Glutamatergic neuron (in vitro differentiated cells): ENCODE measurements at regions not wholly inside any gene's neighbourhood (a gene's known extent, or its start where the extent isn't known, plus 50 kb on each side); places are given as distances from the start of the nearest gene placed in this dataset.
A peak's percentile ranks its signal among the peaks of the same experiment; 100 is the strongest.

Experiments
- DNase-seq: peaks from one replicate; pipeline ENCODE4 v3.0.0; 2022
- H3K27ac Mint-ChIP-seq: one replicate; pipeline ENCODE4 v1.8.0; 2020; ENCODE audit warnings: mild to moderate bottlenecking, mixed read lengths, inconsistent platforms; ENCODE audit not compliant: unreplicated experiment
- H3K27me3 Mint-ChIP-seq: one replicate; pipeline ENCODE4 v1.8.0; 2020; ENCODE audit warnings: mild to moderate bottlenecking, moderate library complexity, mixed read lengths, inconsistent platforms; ENCODE audit not compliant: unreplicated experiment
- H3K36me3 Mint-ChIP-seq: one replicate; pipeline ENCODE4 v1.8.0; 2020; ENCODE audit warnings: mild to moderate bottlenecking, mixed read lengths, inconsistent platforms; ENCODE audit not compliant: unreplicated experiment
- H3K4me1 Mint-ChIP-seq: one replicate; pipeline ENCODE4 v1.8.0; 2020; ENCODE audit warnings: mild to moderate bottlenecking, low read depth, mixed read lengths, inconsistent platforms; ENCODE audit not compliant: unreplicated experiment
- H3K4me3 Mint-ChIP-seq: one replicate; pipeline ENCODE4 v1.8.0; 2020; ENCODE audit warnings: mild to moderate bottlenecking, mixed read lengths, inconsistent platforms; ENCODE audit not compliant: unreplicated experiment
- H3K9me3 Mint-ChIP-seq: one replicate; pipeline ENCODE4 v1.8.0; 2020; ENCODE audit warnings: mild to moderate bottlenecking, moderate library complexity, mixed read lengths, inconsistent platforms; ENCODE audit not compliant: unreplicated experiment
- TF ChIP-seq, protein P1 (sequence below): fragments of 200-600 bp; sonication (generic); IDR thresholded peaks from one replicate; pipeline ENCODE4 v1.5.0; 2021; ENCODE audit not compliant: partially characterized antibody, unreplicated experiment

DNA sequence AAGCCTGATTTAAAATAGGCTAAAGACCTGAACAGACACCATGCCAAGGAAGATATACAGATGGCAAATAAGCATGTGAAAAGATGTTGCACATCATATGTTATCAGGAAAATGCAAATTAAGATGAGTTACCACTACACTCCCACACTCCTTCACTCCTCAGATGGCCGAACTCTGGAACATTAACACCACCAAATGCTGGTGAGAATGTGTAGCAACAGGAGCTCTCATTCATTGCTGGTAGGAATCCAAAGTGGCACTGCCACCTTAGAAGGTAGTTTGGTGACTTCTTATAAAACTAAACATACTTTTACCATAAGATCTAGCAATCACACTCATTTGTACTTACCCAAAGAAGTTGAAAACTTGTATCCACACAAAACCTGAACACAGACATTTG is 2047.3 kb downstream of the LRRC4C start:
- TF ChIP-seq, protein P1, sequence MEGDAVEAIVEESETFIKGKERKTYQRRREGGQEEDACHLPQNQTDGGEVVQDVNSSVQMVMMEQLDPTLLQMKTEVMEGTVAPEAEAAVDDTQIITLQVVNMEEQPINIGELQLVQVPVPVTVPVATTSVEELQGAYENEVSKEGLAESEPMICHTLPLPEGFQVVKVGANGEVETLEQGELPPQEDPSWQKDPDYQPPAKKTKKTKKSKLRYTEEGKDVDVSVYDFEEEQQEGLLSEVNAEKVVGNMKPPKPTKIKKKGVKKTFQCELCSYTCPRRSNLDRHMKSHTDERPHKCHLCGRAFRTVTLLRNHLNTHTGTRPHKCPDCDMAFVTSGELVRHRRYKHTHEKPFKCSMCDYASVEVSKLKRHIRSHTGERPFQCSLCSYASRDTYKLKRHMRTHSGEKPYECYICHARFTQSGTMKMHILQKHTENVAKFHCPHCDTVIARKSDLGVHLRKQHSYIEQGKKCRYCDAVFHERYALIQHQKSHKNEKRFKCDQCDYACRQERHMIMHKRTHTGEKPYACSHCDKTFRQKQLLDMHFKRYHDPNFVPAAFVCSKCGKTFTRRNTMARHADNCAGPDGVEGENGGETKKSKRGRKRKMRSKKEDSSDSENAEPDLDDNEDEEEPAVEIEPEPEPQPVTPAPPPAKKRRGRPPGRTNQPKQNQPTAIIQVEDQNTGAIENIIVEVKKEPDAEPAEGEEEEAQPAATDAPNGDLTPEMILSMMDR = no peak
- peaks cover 6% of the 10 kb centered on the region for H3K36me3 Mint-ChIP-seq
- H3K9me3 Mint-ChIP-seq = peaks cover 4% of the 10 kb centered on the region
- H3K4me3 Mint-ChIP-seq = no peak overlapping the region
- H3K4me1 Mint-ChIP-seq = peaks cover 2% of the 10 kb centered on the region
- no peak for DNase-seq
- no peaks in the 10 kb centered on the region for H3K27me3 Mint-ChIP-seq
- H3K27ac Mint-ChIP-seq = peak overlapping the region; percentile 65

DNA sequence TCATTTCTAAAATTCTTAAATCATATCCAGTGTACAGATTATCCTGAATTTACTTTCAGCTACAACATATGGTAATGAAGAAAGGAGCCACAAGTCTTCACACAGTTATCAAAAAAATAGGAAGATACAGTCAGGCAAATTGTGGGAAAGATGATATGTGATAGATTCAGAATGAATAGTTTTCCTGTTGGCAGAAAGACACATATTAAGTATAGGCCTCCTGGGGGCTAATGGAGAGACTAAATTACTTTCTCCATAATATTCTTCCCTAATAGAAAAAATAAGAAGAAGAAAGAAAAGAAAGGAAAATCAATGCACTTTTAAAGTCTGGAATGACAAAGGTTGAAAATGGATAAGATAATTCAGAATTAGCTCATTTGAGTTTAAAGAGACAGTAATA is 2073.5 kb downstream of the LRRC4C start:
- no peak overlapping the region for H3K27ac Mint-ChIP-seq
- H3K27me3 Mint-ChIP-seq = no peaks in the 10 kb centered on the region
- H3K4me1 Mint-ChIP-seq = no peaks in the 10 kb centered on the region
- DNase-seq = no peak
- peaks cover 7% of the 10 kb centered on the region for H3K36me3 Mint-ChIP-seq
- TF ChIP-seq, protein P1 = no peak
- no peak overlapping the region for H3K4me3 Mint-ChIP-seq
- no peaks in the 10 kb centered on the region for H3K9me3 Mint-ChIP-seq

DNA sequence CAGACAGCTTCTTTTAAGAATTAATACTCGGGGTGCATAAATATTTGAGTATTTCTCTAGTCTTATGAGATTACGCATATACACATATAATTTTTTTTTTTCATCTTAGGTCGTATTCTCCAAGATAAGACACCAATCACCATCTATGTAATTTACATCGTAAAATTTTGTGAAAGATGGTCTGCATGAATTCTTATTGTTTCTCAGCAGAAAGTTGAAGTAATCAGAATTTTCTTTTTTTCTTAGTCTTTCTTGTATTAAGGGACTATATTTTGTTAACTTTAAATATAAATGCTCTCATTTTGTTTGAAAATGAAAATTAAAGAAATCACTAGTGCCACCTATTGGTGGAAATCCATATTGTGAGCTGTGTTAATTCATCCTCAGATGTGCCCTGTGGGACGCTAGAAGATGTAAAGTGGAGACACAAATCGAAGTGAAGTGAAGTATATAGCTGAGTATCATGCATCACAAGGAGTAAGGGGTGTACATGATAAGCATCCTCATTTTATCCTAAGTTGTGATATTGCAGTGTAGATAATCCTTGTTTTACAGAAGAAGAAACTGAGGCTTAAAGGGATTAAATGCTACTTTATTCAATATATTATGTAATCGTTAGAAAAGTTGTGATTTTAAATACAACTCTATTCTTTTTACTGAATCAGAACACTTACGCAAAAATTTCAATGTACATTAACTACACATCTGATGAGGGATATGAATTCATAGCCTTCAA is 2084.3 kb downstream of the LRRC4C start:
- TF ChIP-seq, protein P1 = peak; percentile 86
- H3K27me3 Mint-ChIP-seq = no peaks in the 10 kb centered on the region
- H3K4me1 Mint-ChIP-seq = no peaks in the 10 kb centered on the region
- H3K9me3 Mint-ChIP-seq = no peaks in the 10 kb centered on the region
- no peak overlapping the region for H3K4me3 Mint-ChIP-seq
- no peak overlapping the region for H3K27ac Mint-ChIP-seq
- DNase-seq = no peak
- no peaks in the 10 kb centered on the region for H3K36me3 Mint-ChIP-seq

DNA sequence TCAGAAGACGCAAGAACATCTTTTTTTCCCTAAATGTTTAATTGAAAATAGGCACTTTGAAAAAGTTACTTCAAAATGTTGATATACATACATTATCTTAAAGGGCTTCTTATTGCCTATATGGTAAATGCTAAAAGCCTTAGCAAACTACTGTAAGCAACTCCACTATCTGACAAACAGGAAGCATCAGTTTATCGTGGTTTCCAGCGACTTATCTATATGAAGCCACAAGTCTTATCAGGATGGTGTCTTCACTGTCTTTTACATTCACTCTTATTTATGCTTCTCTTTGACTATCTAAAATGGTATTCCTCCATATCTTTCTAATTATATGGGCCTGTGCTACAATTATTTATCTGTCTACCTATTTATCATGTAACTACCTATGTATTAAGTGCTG is 2091.9 kb downstream of the LRRC4C start:
- no peak overlapping the region for H3K27ac Mint-ChIP-seq
- H3K4me3 Mint-ChIP-seq = no peak overlapping the region
- DNase-seq = no peak
- no peaks in the 10 kb centered on the region for H3K27me3 Mint-ChIP-seq
- H3K9me3 Mint-ChIP-seq = no peaks in the 10 kb centered on the region
- H3K4me1 Mint-ChIP-seq = no peaks in the 10 kb centered on the region
- no peaks in the 10 kb centered on the region for H3K36me3 Mint-ChIP-seq
- TF ChIP-seq, protein P1 = no peak

DNA sequence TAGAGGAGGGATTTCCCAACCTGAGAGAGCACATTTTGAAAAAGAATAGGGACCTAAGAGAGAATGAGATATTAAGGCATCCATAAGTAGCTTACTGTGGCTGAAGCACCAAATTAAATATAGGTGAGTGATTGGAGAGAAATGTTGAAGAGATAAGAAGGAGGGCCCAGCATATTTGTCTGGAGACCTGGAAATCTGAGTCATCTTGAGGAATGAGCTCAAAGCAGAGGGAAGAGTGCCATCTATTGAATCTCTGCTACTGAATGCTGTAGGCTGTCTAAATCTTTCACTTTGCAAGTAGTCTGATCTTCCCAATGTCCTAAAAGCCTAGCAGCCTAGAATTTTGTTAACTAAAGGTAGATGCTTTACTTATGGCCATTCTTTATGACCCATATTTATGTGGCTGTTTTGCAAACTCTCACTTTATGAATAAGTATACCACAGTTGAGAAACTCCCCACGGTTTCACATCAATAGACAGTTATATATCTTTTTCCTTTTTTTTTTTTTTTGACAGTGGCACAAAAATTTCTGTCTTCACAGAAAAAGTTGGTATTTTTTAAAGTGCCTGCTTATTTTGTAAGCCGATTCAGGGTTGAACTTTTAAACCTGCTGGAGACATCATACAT is 2093.5 kb downstream of the LRRC4C start:
- no peaks in the 10 kb centered on the region for H3K9me3 Mint-ChIP-seq
- TF ChIP-seq, protein P1 = no peak

More for the DNA sequence above, 2093.5 kb downstream of the LRRC4C start:
- Mint-ChIP-seq H3K4me3 (no peak overlapping the region), H3K4me1 (no peaks in the 10 kb centered on the region), H3K27ac (no peak overlapping the region), H3K36me3 (no peaks in the 10 kb centered on the region), H3K27me3 (no peaks in the 10 kb centered on the region)
- no peak for DNase-seq
